HepG2 (cell line): ENCODE measurements at regions not wholly inside any gene's neighbourhood (a gene's known extent, or its start where the extent isn't known, plus 50 kb on each side); places are given as distances from the start of the nearest gene placed in this dataset.

ENCODE experiments used
- ETS1 ChIP-seq: sonication (generic); formaldehyde crosslinking; IDR thresholded peaks from 2 replicates; pipeline ENCODE4 v1.4.0; 2020; ENCODE audit warnings: missing genetic modification reagents
- NFIB ChIP-seq: sonication (generic); formaldehyde crosslinking; IDR thresholded peaks from 2 replicates; pipeline ENCODE4 v1.9.0; 2021; ENCODE audit warnings: missing genetic modification reagents, mild to moderate bottlenecking, borderline replicate concordance
- NFKB2 ChIP-seq: sonication (generic); formaldehyde crosslinking; IDR thresholded peaks from 2 replicates; pipeline ENCODE4 v1.4.0; 2020; ENCODE audit warnings: missing genetic modification reagents, borderline replicate concordance
- NFKBIZ ChIP-seq: IDR thresholded peaks from 2 replicates; pipeline ENCODE4 v1.6.1; 2018; ENCODE audit warnings: missing genetic modification reagents, missing compliant biosample characterization
- PHF21A ChIP-seq: sonication (generic); formaldehyde crosslinking; IDR thresholded peaks from 2 replicates; pipeline ENCODE4 v1.5.0; 2020; ENCODE audit warnings: mild to moderate bottlenecking, missing genetic modification reagents
- REPIN1 ChIP-seq: sonication (generic); formaldehyde crosslinking; IDR thresholded peaks from 2 replicates; pipeline ENCODE4 v1.8.0; 2022; ENCODE audit warnings: missing genetic modification reagents, low read depth, mild to moderate bottlenecking, borderline replicate concordance
- RNF219 ChIP-seq: sonication (generic); formaldehyde crosslinking; IDR thresholded peaks from 2 replicates; pipeline ENCODE4 v1.5.0; 2020; ENCODE audit warnings: mild to moderate bottlenecking, missing genetic modification reagents
- SAFB2 ChIP-seq: sonication (generic); formaldehyde crosslinking; IDR thresholded peaks from 2 replicates; pipeline ENCODE4 v1.5.1; 2020; ENCODE audit warnings: missing genetic modification reagents, low read depth, mild to moderate bottlenecking, borderline replicate concordance
- SRF ChIP-seq: IDR thresholded peaks from 2 replicates; pipeline ENCODE4 v1.6.1; 2011; ENCODE audit warnings: mild to moderate bottlenecking, low read depth, low read length, moderate library complexity
- ZBTB40 ChIP-seq, 2 experiments: fragments of 450-650 bp in 1 of 2; sonication (generic) in 1 of 2; formaldehyde crosslinking in 1 of 2; IDR thresholded peaks; 2 replicates each; pipeline versions ENCODE4 v1.6.1 to v1.8.0; 2016 to 2022; ENCODE audit warnings: antibody characterized with exemption in 1 of 2, mild to moderate bottlenecking in 1 of 2, missing genetic modification reagents in 1 of 2
- ZFP41 ChIP-seq: sonication (generic); formaldehyde crosslinking; IDR thresholded peaks from 2 replicates; pipeline ENCODE4 v1.4.0; 2020; ENCODE audit warnings: mild to moderate bottlenecking, missing genetic modification reagents, borderline replicate concordance
- ZNF766 ChIP-seq: sonication (generic); formaldehyde crosslinking; IDR thresholded peaks from 2 replicates; pipeline ENCODE4 v1.5.0; 2020; ENCODE audit warnings: missing genetic modification reagents, borderline replicate concordance
- ZNF879 ChIP-seq: sonication (generic); formaldehyde crosslinking; IDR thresholded peaks from 2 replicates; pipeline ENCODE4 v1.8.1; 2023; ENCODE audit warnings: missing genetic modification reagents

GRCh38 chr6:26240157-26241032, 124.6 kb upstream of the BTN3A2 start (continued):
- TF ChIP-seq ZBTB40 (IDR thresholded peaks at IDR 0.05) (no peak), ZBTB40 (CRISPR knock-in tag; IDR thresholded peaks at IDR 0.05) (no peak), SRF (no peak), SAFB2 (CRISPR knock-in tag) (no peak), ZNF879 (no peak), ETS1 (no peak), NFKB2 (no peak), REPIN1 (CRISPR knock-in tag) (no peak), PHF21A (no peak), ZNF766 (CRISPR knock-in tag) (no peak), NFKBIZ (CRISPR knock-in tag) (no peak), RNF219 (CRISPR knock-in tag) (no peak), ZFP41 (CRISPR knock-in tag) (no peak), NFIB (CRISPR knock-in tag) (no peak)
- TF ChIP-seq, all 625 proteins: peak for 0
